ENCODE measurements at regions not wholly inside any gene's neighbourhood (a gene's known extent, or its start where the extent isn't known, plus 50 kb on each side); places are given as distances from the start of the nearest gene placed in this dataset.

- TF ChIP-seq, protein P1, sequence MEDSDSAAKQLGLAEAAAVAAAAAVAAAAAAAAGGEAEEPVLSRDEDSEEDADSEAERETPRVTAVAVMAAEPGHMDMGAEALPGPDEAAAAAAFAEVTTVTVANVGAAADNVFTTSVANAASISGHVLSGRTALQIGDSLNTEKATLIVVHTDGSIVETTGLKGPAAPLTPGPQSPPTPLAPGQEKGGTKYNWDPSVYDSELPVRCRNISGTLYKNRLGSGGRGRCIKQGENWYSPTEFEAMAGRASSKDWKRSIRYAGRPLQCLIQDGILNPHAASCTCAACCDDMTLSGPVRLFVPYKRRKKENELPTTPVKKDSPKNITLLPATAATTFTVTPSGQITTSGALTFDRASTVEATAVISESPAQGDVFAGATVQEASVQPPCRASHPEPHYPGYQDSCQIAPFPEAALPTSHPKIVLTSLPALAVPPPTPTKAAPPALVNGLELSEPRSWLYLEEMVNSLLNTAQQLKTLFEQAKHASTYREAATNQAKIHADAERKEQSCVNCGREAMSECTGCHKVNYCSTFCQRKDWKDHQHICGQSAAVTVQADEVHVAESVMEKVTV (CRISPR knock-in tag; IDR thresholded peaks at IDR 0.05) = no peak
- no peak for TF ChIP-seq JUN (IDR thresholded peaks at IDR 0.05; ENCODE audit: borderline replicate concordance, low read depth, low read length)
- no peak for TF ChIP-seq JUN (CRISPR knock-in tag; IDR thresholded peaks at IDR 0.05; ENCODE audit: borderline replicate concordance)
- TF ChIP-seq ZNF224 (CRISPR knock-in tag; IDR thresholded peaks at IDR 0.05) = no peak
- no peak for TF ChIP-seq ZNF174 (CRISPR knock-in tag; IDR thresholded peaks at IDR 0.05)
Observed at GRCh38 chr15:61556037-61556648, 327.0 kb upstream of the RORA start (continued).

DNA sequence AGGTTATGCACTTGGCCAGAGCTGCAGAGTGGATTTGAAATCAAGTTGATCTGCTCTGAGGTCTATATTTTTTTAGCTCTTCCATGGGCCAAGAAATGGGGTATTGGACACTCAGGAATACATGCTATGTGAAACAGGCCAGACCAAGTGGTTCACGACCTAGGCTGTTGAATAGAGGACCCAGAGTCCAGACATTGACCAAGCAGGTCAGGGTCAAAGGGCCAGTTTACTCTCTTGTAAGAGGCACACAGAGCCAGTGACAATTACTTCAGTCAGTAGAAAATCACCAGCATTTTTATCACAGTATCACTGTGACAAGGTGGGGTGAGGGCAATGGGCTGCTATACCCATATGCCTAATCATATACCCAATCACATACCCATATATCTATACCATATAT lies 320.6 kb upstream of the RORA start:
- no peak for FAIRE-seq
- in situ Hi-C loops (cut with MboI) (no loop called here), intact Hi-C loops (cut with micrococcal nuclease) (no loop called here)
- Histone ChIP-seq H3K4me1 (replicated peaks in 1 of 2; ENCODE audit: control insufficient read depth in 2 of 2, insufficient read depth in 2 of 2, low read length in 2 of 2) (no peaks in the 10 kb centered on the region), H2AFZ (ENCODE audit: low read depth, low read length) (no peak overlapping the region), H3K27ac (ENCODE audit: extremely low read depth, low read depth, low read length) (no peak overlapping the region), H3K27me3 (ENCODE audit: control insufficient read depth in 2 of 2, insufficient read depth in 2 of 2, low read length in 2 of 2) (no peaks in the 10 kb centered on the region; a peak in 1 of 5 replicates), H3K9me1 (ENCODE audit: control insufficient read depth, insufficient read depth, low read length) (no peaks in the 10 kb centered on the region), H3K79me2 (ENCODE audit: control insufficient read depth, insufficient read depth, low read length) (no peaks in the 10 kb centered on the region), H3K9ac (ENCODE audit: insufficient read depth in 1 of 2, low read depth in 2 of 2, low read length in 2 of 2) (no peak overlapping the region), H3K4me2 (ENCODE audit: insufficient read depth, low read length) (no peak overlapping the region), H3K9me3 (replicated peaks; ENCODE audit: control insufficient read depth, insufficient read depth, low read depth, low read length) (no peaks in the 10 kb centered on the region), H3K36me3 (ENCODE audit: control insufficient read depth, insufficient read depth, low read length) (no peaks in the 10 kb centered on the region), H3K4me3 (no peak overlapping the region), H4K20me1 (replicated peaks; ENCODE audit: control insufficient read depth, insufficient read depth, low read length) (no peaks in the 10 kb centered on the region; the same call in 1 of the 2 replicates)
- ChIA-PET POLR2A (no interaction called here), CTCF (ENCODE audit: low intra/inter-chr PET ratio) (no interaction called here)
- no peak for ATAC-seq
- no peak for TF ChIP-seq NELFE (IDR thresholded peaks at IDR 0.05; ENCODE audit: insufficient read depth, insufficient read length)
- TF ChIP-seq RBM39 (optimal IDR thresholded peaks at IDR 0.05; ENCODE audit: low read depth, low read length) = no peak
- TF ChIP-seq NFXL1 (CRISPR knock-in tag; IDR thresholded peaks at IDR 0.05) = no peak
- DNase-seq (ENCODE audit: extremely low read depth in 1 of 4, low spot score in 3 of 4) = no peak
- WGBS (ENCODE audit: insufficient coverage, low coverage, missing lambda C conversion rate) = 0% methylated on average over 1 of the region's 1 CpG
- no TSS peak for BruUV-seq (replicated peaks)

Measured in K562 (cell line).